Uterus (tissue), 3 donors: ENCODE measurements at regions not wholly inside any gene's neighbourhood (a gene's known extent, or its start where the extent isn't known, plus 50 kb on each side); places are given as distances from the start of the nearest gene placed in this dataset.

ENCODE experiments used
- DNase-seq, 2 donors: peaks; one replicate each; pipeline ENCODE4 v3.0.0-alpha.2; 2019 to 2020
- H3K27ac ChIP-seq, 2 donors: fragments of 200-600 bp; sonication (generic); 1 replicate in 1 of 2; 2 replicates in 1 of 2; pipeline ENCODE4 v1.5.1; 2016 to 2018
- H3K27me3 ChIP-seq, 2 donors: fragments of 200-600 bp; sonication (generic); one replicate each; pipeline ENCODE4 v1.5.1; 2018 to 2019; ENCODE audit warnings: control low read depth in 1 of 2
- H3K36me3 ChIP-seq, 2 donors: fragments of 200-600 bp; sonication (generic); one replicate each; pipeline ENCODE4 v1.5.1; 2019; ENCODE audit warnings: control low read depth in 1 of 2
- H3K4me1 ChIP-seq, 2 donors: fragments of 200-600 bp; sonication (generic); one replicate each; pipeline ENCODE4 v1.5.1; 2018 to 2019; ENCODE audit warnings: control low read depth in 1 of 2
- H3K4me3 ChIP-seq, 2 donors: fragments of 200-600 bp; sonication (generic); 1 replicate in 1 of 2; 2 replicates in 1 of 2; pipeline ENCODE4 v1.5.1; 2018 to 2019; ENCODE audit warnings: mild to moderate bottlenecking in 1 of 2
- H3K9me3 ChIP-seq, 2 donors: fragments of 200-600 bp; sonication (generic); one replicate each; pipeline ENCODE4 v1.5.1; 2019; ENCODE audit warnings: control low read depth in 1 of 2
- POLR2A ChIP-seq, 2 donors: fragments of 450-650 bp; IDR thresholded peaks; one replicate each; pipeline ENCODE4 v1.6.1; 2016; ENCODE audit warnings: antibody characterized with exemption in 2 of 2, mild to moderate bottlenecking in 1 of 2, moderate library complexity in 1 of 2
- intact Hi-C: fragments of 100-400 bp; cut with DNase I; formaldehyde crosslinking; loops from one replicate; pipeline ENCODE4 v1.15.1; 2023; ENCODE audit warnings: low total_unique reads
- TF ChIP-seq, protein P1 (sequence below), 4 experiments: fragments of 200-600 bp in 2 of 4; fragments of 450-650 bp in 2 of 4; sonication (generic) in 2 of 4; IDR thresholded peaks; one replicate each; pipeline ENCODE4 v1.5.1; 2016 to 2019; ENCODE audit warnings: antibody characterized with exemption in 4 of 4, mild to moderate bottlenecking in 2 of 4, moderate library complexity in 1 of 4
- donor health status: DM: yes; HTN: yes; CAD: no.

- Histone ChIP-seq H3K4me3 (no peak overlapping the region), H3K27ac (no peak overlapping the region), H3K27me3 (no peaks in the 10 kb centered on the region), H3K4me1 (no peaks in the 10 kb centered on the region), H3K9me3 (no peaks in the 10 kb centered on the region), H3K36me3 (no peaks in the 10 kb centered on the region)
- intact Hi-C loops = no loop called here
- no peak for DNase-seq
- TF ChIP-seq, protein P1, sequence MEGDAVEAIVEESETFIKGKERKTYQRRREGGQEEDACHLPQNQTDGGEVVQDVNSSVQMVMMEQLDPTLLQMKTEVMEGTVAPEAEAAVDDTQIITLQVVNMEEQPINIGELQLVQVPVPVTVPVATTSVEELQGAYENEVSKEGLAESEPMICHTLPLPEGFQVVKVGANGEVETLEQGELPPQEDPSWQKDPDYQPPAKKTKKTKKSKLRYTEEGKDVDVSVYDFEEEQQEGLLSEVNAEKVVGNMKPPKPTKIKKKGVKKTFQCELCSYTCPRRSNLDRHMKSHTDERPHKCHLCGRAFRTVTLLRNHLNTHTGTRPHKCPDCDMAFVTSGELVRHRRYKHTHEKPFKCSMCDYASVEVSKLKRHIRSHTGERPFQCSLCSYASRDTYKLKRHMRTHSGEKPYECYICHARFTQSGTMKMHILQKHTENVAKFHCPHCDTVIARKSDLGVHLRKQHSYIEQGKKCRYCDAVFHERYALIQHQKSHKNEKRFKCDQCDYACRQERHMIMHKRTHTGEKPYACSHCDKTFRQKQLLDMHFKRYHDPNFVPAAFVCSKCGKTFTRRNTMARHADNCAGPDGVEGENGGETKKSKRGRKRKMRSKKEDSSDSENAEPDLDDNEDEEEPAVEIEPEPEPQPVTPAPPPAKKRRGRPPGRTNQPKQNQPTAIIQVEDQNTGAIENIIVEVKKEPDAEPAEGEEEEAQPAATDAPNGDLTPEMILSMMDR (IDR thresholded peaks at IDR 0.05) = no peak
- no peak for TF ChIP-seq POLR2A (IDR thresholded peaks at IDR 0.05)
Observed at GRCh38 chr4:129543299-129543698, 447.3 kb downstream of the C4orf33 start.

GRCh38 chr4:129545599-129546278, 449.8 kb downstream of the C4orf33 start:
- peak; percentile 36 to 53 for DNase-seq
- intact Hi-C loops = no loop called here
- TF ChIP-seq POLR2A (IDR thresholded peaks at IDR 0.05) = no peak
- Histone ChIP-seq H3K27me3 (no peaks in the 10 kb centered on the region), H3K27ac (no peak overlapping the region), H3K4me3 (no peak overlapping the region), H3K4me1 (no peaks in the 10 kb centered on the region), H3K36me3 (no peaks in the 10 kb centered on the region), H3K9me3 (no peaks in the 10 kb centered on the region)

DNA sequence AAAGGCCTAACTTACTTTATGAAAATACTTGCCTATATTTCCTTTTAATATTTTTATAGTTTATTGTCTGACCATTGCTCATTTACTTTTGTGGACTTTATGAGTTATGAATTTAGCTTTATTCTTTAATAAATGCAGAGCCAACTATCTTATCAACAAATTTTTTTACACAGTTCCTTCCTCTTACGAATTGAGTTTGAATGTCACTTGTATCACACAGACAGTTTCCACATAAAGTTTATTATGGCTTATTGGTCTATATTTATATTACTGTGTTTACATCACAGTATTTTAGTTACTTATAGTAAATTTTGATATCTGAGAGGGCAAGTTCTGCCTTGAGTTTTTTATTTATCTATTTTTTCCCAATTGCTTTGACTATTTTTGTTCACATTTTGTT, 450.6 kb downstream of the C4orf33 start:
- Histone ChIP-seq H3K27me3 (no peaks in the 10 kb centered on the region), H3K27ac (no peak overlapping the region), H3K9me3 (no peaks in the 10 kb centered on the region), H3K4me3 (no peak overlapping the region), H3K36me3 (no peaks in the 10 kb centered on the region), H3K4me1 (no peaks in the 10 kb centered on the region)
- no peak for DNase-seq
- no peak for TF ChIP-seq POLR2A (IDR thresholded peaks at IDR 0.05)
- TF ChIP-seq, protein P1 (IDR thresholded peaks at IDR 0.05) = no peak
- intact Hi-C loops = no loop called here

- H3K4me1 ChIP-seq = no peaks in the 10 kb centered on the region
- no peak for TF ChIP-seq POLR2A (IDR thresholded peaks at IDR 0.05)
- TF ChIP-seq, protein P1 (IDR thresholded peaks at IDR 0.05) = no peak
- no peaks in the 10 kb centered on the region for H3K9me3 ChIP-seq
- intact Hi-C loops = no loop called here
- no peak for DNase-seq
- no peaks in the 10 kb centered on the region for H3K36me3 ChIP-seq
- no peaks in the 10 kb centered on the region for H3K27me3 ChIP-seq
- no peak overlapping the region for H3K27ac ChIP-seq
- no peak overlapping the region for H3K4me3 ChIP-seq
Observed at GRCh38 chr4:129550281-129550785, 454.4 kb downstream of the C4orf33 start.

DNA sequence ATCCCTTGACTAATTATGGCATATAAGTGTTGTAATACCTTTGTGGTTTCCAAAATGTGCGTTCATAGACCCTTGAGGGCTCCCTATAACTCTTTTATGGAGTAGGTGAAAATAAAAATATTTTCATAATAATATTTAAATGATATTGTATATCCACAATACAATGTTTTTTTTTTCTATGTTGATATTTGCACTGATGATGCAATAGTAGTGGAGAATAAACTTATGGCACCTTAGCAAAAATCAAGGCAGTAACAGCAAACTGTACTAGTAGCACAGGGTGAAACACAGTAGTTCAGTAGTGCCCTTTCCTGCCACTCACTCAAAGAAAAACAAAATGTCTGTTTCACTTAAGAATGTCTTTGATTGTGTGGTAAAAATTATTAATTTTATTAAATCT, 465.3 kb downstream of the C4orf33 start:
- H3K9me3 ChIP-seq = no peaks in the 10 kb centered on the region
- H3K27ac ChIP-seq = no peak overlapping the region
- H3K4me3 ChIP-seq = no peak overlapping the region
- TF ChIP-seq POLR2A (IDR thresholded peaks at IDR 0.05) = no peak
- TF ChIP-seq, protein P1 (IDR thresholded peaks at IDR 0.05) = no peak
- H3K36me3 ChIP-seq = no peaks in the 10 kb centered on the region
- no peak for DNase-seq
- no peaks in the 10 kb centered on the region for H3K4me1 ChIP-seq
- H3K27me3 ChIP-seq = no peaks in the 10 kb centered on the region
- intact Hi-C loops = no loop called here
